Breast epithelium (tissue), 3 donors: ENCODE measurements at regions not wholly inside any gene's neighbourhood (a gene's known extent, or its start where the extent isn't known, plus 50 kb on each side); places are given as distances from the start of the nearest gene placed in this dataset.

Experiments
- CTCF ChIP-seq, 3 donors: fragments of 450-650 bp; IDR thresholded peaks; one replicate each; pipeline ENCODE4 v1.5.1; 2016 to 2017; ENCODE audit warnings: antibody characterized with exemption in 3 of 3, mild to moderate bottlenecking in 3 of 3, moderate library complexity in 3 of 3
- POLR2A ChIP-seq: fragments of 450-650 bp; IDR thresholded peaks from one replicate; pipeline ENCODE4 v1.6.1; 2016; ENCODE audit warnings: antibody characterized with exemption, mild to moderate bottlenecking, moderate library complexity
- POLR2AphosphoS5 ChIP-seq, 3 donors: sonication (generic); formaldehyde crosslinking; IDR thresholded peaks; one replicate each; pipeline ENCODE4 v1.6.1; 2017; ENCODE audit warnings: antibody characterized with exemption in 3 of 3

GRCh38 chr22:27507111-27507611 lies 294.4 kb downstream of the MN1 start:
- TF ChIP-seq POLR2A (no peak), CTCF (IDR thresholded peaks at IDR 0.05) (no peak), POLR2AphosphoS5 (IDR thresholded peaks at IDR 0.05) (no peak)
